Vagina (tissue), 2 donors: ENCODE measurements at regions not wholly inside any gene's neighbourhood (a gene's known extent, or its start where the extent isn't known, plus 50 kb on each side); places are given as distances from the start of the nearest gene placed in this dataset.

ENCODE experiments used
- CTCF ChIP-seq, 3 experiments: fragments of 450-650 bp in 2 of 3; fragments of 200-600 bp in 1 of 3; sonication (generic) in 1 of 3; IDR thresholded peaks; one replicate each; pipeline ENCODE4 v1.5.1; 2017 to 2019; ENCODE audit warnings: antibody characterized with exemption in 3 of 3, mild to moderate bottlenecking in 2 of 3, moderate library complexity in 2 of 3
- POLR2A ChIP-seq, 2 donors: fragments of 450-650 bp; IDR thresholded peaks; one replicate each; pipeline ENCODE4 v1.6.1; 2017; ENCODE audit warnings: antibody characterized with exemption in 2 of 2, mild to moderate bottlenecking in 2 of 2, moderate library complexity in 2 of 2
- POLR2AphosphoS5 ChIP-seq, 2 donors: sonication (generic); formaldehyde crosslinking; IDR thresholded peaks; one replicate each; pipeline ENCODE4 v1.9.0; 2017; ENCODE audit warnings: antibody characterized with exemption in 2 of 2, mild to moderate bottlenecking in 2 of 2, low read depth in 1 of 2; ENCODE audit not compliant: insufficient read depth in 1 of 2

GRCh38 chr13:63149375-63149774, 1733.7 kb upstream of the PCDH20 start:
- no peak for TF ChIP-seq POLR2AphosphoS5 (IDR thresholded peaks at IDR 0.05; ENCODE audit: insufficient read depth in 1 of 2, low read depth in 1 of 2)
- no peak for TF ChIP-seq CTCF (IDR thresholded peaks at IDR 0.05)
- no peak for TF ChIP-seq POLR2A (IDR thresholded peaks at IDR 0.05)
